H9 (cell line): ENCODE measurements at regions not wholly inside any gene's neighbourhood (a gene's known extent, or its start where the extent isn't known, plus 50 kb on each side); places are given as distances from the start of the nearest gene placed in this dataset.
A peak's percentile ranks its signal among the peaks of the same experiment; 100 is the strongest.

ENCODE experiments used
- DNase-seq: peaks from one replicate; pipeline ENCODE4 v3.0.0-alpha.2; 2017
- H2AFZ ChIP-seq: one replicate; pipeline ENCODE4 v1.6.1; 2013; ENCODE audit warnings: mild to moderate bottlenecking, low read length, control low read depth, moderate library complexity
- H2AK5ac ChIP-seq: 2 replicates; pipeline ENCODE4 v1.6.1; 2013; ENCODE audit warnings: low read length, control low read depth, mixed read lengths; ENCODE audit not compliant: insufficient read length
- H2BK120ac ChIP-seq: one replicate; pipeline ENCODE4 v1.6.1; 2013; ENCODE audit warnings: low read depth, mild to moderate bottlenecking, low read length, control low read depth, inconsistent platforms; ENCODE audit not compliant: poor library complexity, severe bottlenecking
- H2BK12ac ChIP-seq: 2 replicates; pipeline ENCODE4 v1.6.1; 2013; ENCODE audit warnings: low read length, control low read depth, mixed read lengths, low read depth; ENCODE audit not compliant: insufficient read length
- H2BK15ac ChIP-seq: 2 replicates; pipeline ENCODE4 v1.6.1; 2013; ENCODE audit warnings: low read depth, low read length, control low read depth
- H2BK20ac ChIP-seq: one replicate; pipeline ENCODE4 v1.6.1; 2013; ENCODE audit warnings: low read depth, mild to moderate bottlenecking, low read length, control low read depth, inconsistent platforms; ENCODE audit not compliant: poor library complexity, severe bottlenecking
- H2BK5ac ChIP-seq: 2 replicates; pipeline ENCODE4 v1.6.1; 2013; ENCODE audit warnings: low read length, control low read depth, mixed read lengths; ENCODE audit not compliant: insufficient read length
- H3K14ac ChIP-seq: 2 replicates; pipeline ENCODE4 v1.6.1; 2013; ENCODE audit warnings: low read length, control low read depth; ENCODE audit not compliant: insufficient read depth
- H3K18ac ChIP-seq: 2 replicates; pipeline ENCODE4 v1.6.1; 2013; ENCODE audit warnings: low read depth, mild to moderate bottlenecking, mixed read lengths, low read length, control low read depth; ENCODE audit not compliant: insufficient read length
- H3K23ac ChIP-seq: 2 replicates; pipeline ENCODE4 v1.6.1; 2013; ENCODE audit warnings: low read length, control low read depth, mixed read lengths, low read depth; ENCODE audit not compliant: insufficient read length
- H3K23me2 ChIP-seq: 2 replicates; pipeline ENCODE4 v1.6.1; 2013; ENCODE audit warnings: low read depth, mild to moderate bottlenecking, mixed read lengths, low read length, control low read depth; ENCODE audit not compliant: insufficient read length, poor library complexity, severe bottlenecking
- H3K27ac ChIP-seq: 2 replicates; pipeline ENCODE4 v1.5.1; 2013; ENCODE audit warnings: low read length, control low read depth, mixed read lengths, low read depth; ENCODE audit not compliant: insufficient read length
- H3K27me3 ChIP-seq: 2 replicates; pipeline ENCODE4 v1.6.1; 2013; ENCODE audit warnings: low read length, control low read depth, inconsistent platforms; ENCODE audit not compliant: insufficient read depth
- H3K4ac ChIP-seq: 2 replicates; pipeline ENCODE4 v1.6.1; 2013; ENCODE audit warnings: low read depth, mild to moderate bottlenecking, control low read depth, inconsistent platforms, low read length, moderate library complexity
- H3K4me1 ChIP-seq: 2 replicates; pipeline ENCODE4 v1.6.1; 2013; ENCODE audit warnings: low read length, control low read depth, inconsistent platforms; ENCODE audit not compliant: insufficient read depth
- H3K4me2 ChIP-seq: 2 replicates; pipeline ENCODE4 v1.6.1; 2013; ENCODE audit warnings: low read length, control low read depth, mixed read lengths; ENCODE audit not compliant: insufficient read length, insufficient read depth
- H3K56ac ChIP-seq: 2 replicates; pipeline ENCODE4 v1.6.1; 2013; ENCODE audit warnings: low read depth, mild to moderate bottlenecking, mixed read lengths, low read length, control low read depth; ENCODE audit not compliant: insufficient read length
- H3K79me1 ChIP-seq: 2 replicates; pipeline ENCODE4 v1.6.1; 2013; ENCODE audit warnings: low read depth, mild to moderate bottlenecking, moderate library complexity, low read length, control low read depth, inconsistent platforms; ENCODE audit not compliant: insufficient read depth, poor library complexity, severe bottlenecking
- H3K79me2 ChIP-seq: 2 replicates; pipeline ENCODE4 v1.6.1; 2013; ENCODE audit warnings: low read length, control low read depth, inconsistent platforms; ENCODE audit not compliant: insufficient read depth
- H3K9ac ChIP-seq: 2 replicates; pipeline ENCODE4 v1.6.1; 2013; ENCODE audit warnings: low read length, control low read depth, mixed read lengths; ENCODE audit not compliant: insufficient read length; ENCODE audit errors: extremely low read depth
- H3K9me3 ChIP-seq: one replicate; pipeline ENCODE4 v1.6.1; 2013; ENCODE audit warnings: low read depth, low read length, inconsistent platforms; ENCODE audit not compliant: control insufficient read depth
- H3T11ph ChIP-seq: one replicate; pipeline ENCODE4 v1.6.1; 2013; ENCODE audit warnings: mild to moderate bottlenecking, low read length, control low read depth, inconsistent platforms
- H4K20me1 ChIP-seq: one replicate; pipeline ENCODE4 v1.6.1; 2013; ENCODE audit not compliant: control insufficient read depth, insufficient read length, insufficient read depth
- H4K5ac ChIP-seq: 2 replicates; pipeline ENCODE4 v1.6.1; 2013; ENCODE audit warnings: low read depth, mild to moderate bottlenecking, mixed read lengths, low read length, control low read depth; ENCODE audit not compliant: insufficient read length
- H4K8ac ChIP-seq: replicated peaks from 2 replicates; pipeline ENCODE4 v1.6.1; 2013; ENCODE audit warnings: low read length, control low read depth, mixed read lengths, low read depth; ENCODE audit not compliant: insufficient read length
- H4K91ac ChIP-seq: 2 replicates; pipeline ENCODE4 v1.6.1; 2013; ENCODE audit warnings: low read depth, mild to moderate bottlenecking, moderate library complexity, mixed read lengths, low read length, control low read depth; ENCODE audit not compliant: insufficient read length
- H3K27ac Mint-ChIP-seq, 3 experiments: 2 replicates in 2 of 3; 3 replicates in 1 of 3; pipeline ENCODE4 v1.8.0; 2020 to 2021; ENCODE audit warnings: mixed read lengths in 3 of 3, mild to moderate bottlenecking in 1 of 3, moderate library complexity in 1 of 3
- H3K27me3 Mint-ChIP-seq: 2 replicates; pipeline ENCODE4 v1.8.0; 2021; ENCODE audit warnings: low read depth, mild to moderate bottlenecking, moderate library complexity, mixed read lengths
- H3K36me3 Mint-ChIP-seq, 3 experiments: 2 replicates in 2 of 3; 3 replicates in 1 of 3; pipeline ENCODE4 v1.8.0; 2020 to 2021; ENCODE audit warnings: low read depth in 3 of 3, mixed read lengths in 3 of 3; ENCODE audit not compliant: insufficient read depth in 1 of 3
- H3K4me1 Mint-ChIP-seq, 2 experiments: 2 replicates each; pipeline ENCODE4 v1.8.0; 2020; ENCODE audit warnings: mixed read lengths in 2 of 2
- H3K4me3 Mint-ChIP-seq, 2 experiments: 2 replicates in 1 of 2; 3 replicates in 1 of 2; pipeline ENCODE4 v1.8.0; 2020 to 2021; ENCODE audit warnings: mild to moderate bottlenecking in 2 of 2, mixed read lengths in 2 of 2, moderate library complexity in 1 of 2
- H3K9me3 Mint-ChIP-seq, 2 experiments: 2 replicates in 1 of 2; 3 replicates in 1 of 2; pipeline ENCODE4 v1.8.0; 2020; ENCODE audit warnings: mild to moderate bottlenecking in 2 of 2, mixed read lengths in 2 of 2, moderate library complexity in 1 of 2
- CTCF ChIP-seq: fragments of 200-600 bp; sonication (generic); conservative IDR thresholded peaks from 3 replicates; pipeline ENCODE4 v1.8.0; 2021; ENCODE audit warnings: antibody characterized with exemption, mild to moderate bottlenecking
- WGBS: extraction: QIAGEN DNeasy Blood & Tissue Kit; methylation state at CpG from one replicate; pipeline ENCODE4 v1.1.7; 2013; ENCODE audit warnings: missing lambda C conversion rate, low lambda C conversion rate, mixed read lengths; ENCODE audit not compliant: insufficient read length; ENCODE audit errors: extremely low coverage; 5-methylcytosine and 5-hydroxymethylcytosine counted together

DNA sequence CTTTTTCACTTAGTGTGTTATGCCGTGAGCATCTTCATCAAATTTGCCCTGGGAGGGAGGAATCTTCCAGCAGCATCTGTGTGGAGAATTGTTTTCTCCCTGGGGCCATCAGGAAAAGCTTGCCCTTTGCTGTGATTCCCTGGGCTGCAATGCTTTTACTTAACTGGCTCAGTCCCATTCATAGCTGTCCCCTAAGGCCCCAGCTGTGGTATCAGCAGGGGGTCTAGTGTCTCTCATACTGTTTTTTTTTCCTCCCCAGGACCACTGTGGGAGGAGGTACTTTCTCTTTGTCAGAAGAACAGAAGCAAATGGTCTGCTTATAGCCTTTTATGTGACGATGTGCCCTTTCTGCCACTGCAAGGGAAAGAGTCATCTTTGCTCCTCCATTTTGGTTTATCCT is 176.8 kb upstream of the CELF4 start:
- Histone ChIP-seq H2BK5ac (no peak overlapping the region), H3K56ac (no peak overlapping the region), H4K91ac (no peak overlapping the region), H3K18ac (no peak overlapping the region), H2AFZ (no peak overlapping the region), H3K4ac (no peak overlapping the region), H3K27ac (no peak overlapping the region), H2BK15ac (no peak overlapping the region), H2AK5ac (no peak overlapping the region), H4K20me1 (no peaks in the 10 kb centered on the region), H3K79me1 (no peaks in the 10 kb centered on the region), H2BK120ac (no peak overlapping the region), H4K8ac (no peak overlapping the region), H2BK20ac (no peak overlapping the region), H3K4me1 (no peaks in the 10 kb centered on the region), H3T11ph (no peak overlapping the region), H4K5ac (no peak overlapping the region), H3K4me2 (no peak overlapping the region), H3K79me2 (no peaks in the 10 kb centered on the region), H3K9me3 (no peaks in the 10 kb centered on the region), H2BK12ac (no peak overlapping the region), H3K27me3 (no peaks in the 10 kb centered on the region), H3K23ac (no peak overlapping the region), H3K14ac (no peak overlapping the region), H3K9ac (no peak overlapping the region), H3K23me2 (no peaks in the 10 kb centered on the region)
- H3K4me1 Mint-ChIP-seq: peaks cover 8 to 9% of the 10 kb centered on the region in 2 experiments
- DNase-seq: peak; percentile 39
- peaks cover 5% of the 10 kb centered on the region for H3K27me3 Mint-ChIP-seq
- H3K36me3 Mint-ChIP-seq: no peaks in the 10 kb centered on the region
- H3K9me3 Mint-ChIP-seq: no peaks in the 10 kb centered on the region
- no peak overlapping the region for H3K4me3 Mint-ChIP-seq
- no CpG with 5 or more reads among the region's 2 CpGs for whole genome bisulfite sequencing
- 0 out of 7 replicates have a peak overlapping the region, but pooled peaks of 1 of the 3 experiments have one; percentile 22 for H3K27ac Mint-ChIP-seq
- no peak for TF ChIP-seq CTCF
